SK-N-SH treated with all-trans-retinoic acid at 6 μM for 48 hours (cell line): ENCODE measurements at regions not wholly inside any gene's neighbourhood (a gene's known extent, or its start where the extent isn't known, plus 50 kb on each side); places are given as distances from the start of the nearest gene placed in this dataset.

Experiments used
- ATAC-seq: fragments of 200-7000 bp; cut with Tn5 transposase; 3 replicates; pipeline ENCODE4 v1.9.1; 2020; ENCODE audit warnings: mild to moderate bottlenecking, moderate library complexity
- ARNTL ChIP-seq: fragments of 450-650 bp; formaldehyde crosslinking; IDR thresholded peaks from 2 replicates; pipeline ENCODE4 v1.5.0; 2020; ENCODE audit warnings: low read depth, mild to moderate bottlenecking, moderate library complexity, borderline replicate concordance
- BACH2 ChIP-seq: fragments of 250-450 bp; sonication (Bioruptor Pico); IDR thresholded peaks from 2 replicates; pipeline ENCODE4 v1.9.0; 2021; ENCODE audit warnings: mild to moderate bottlenecking, borderline replicate concordance
- ESRRG ChIP-seq: fragments of 250-450 bp; sonication (Bioruptor Pico); IDR thresholded peaks from 2 replicates; pipeline ENCODE4 v1.6.1; 2021; ENCODE audit warnings: mild to moderate bottlenecking
- GLIS3 ChIP-seq: fragments of 250-450 bp; sonication (Bioruptor Pico); IDR thresholded peaks from 2 replicates; pipeline ENCODE4 v1.5.0; 2020; ENCODE audit warnings: mild to moderate bottlenecking, moderate library complexity
- ISL1 ChIP-seq: fragments of 250-450 bp; sonication (Bioruptor Pico); IDR thresholded peaks from 2 replicates; pipeline ENCODE4 v2.1.2; 2022; ENCODE audit warnings: mild to moderate bottlenecking, moderate library complexity
- OSR1 ChIP-seq: fragments of 250-450 bp; sonication (Bioruptor Pico); IDR thresholded peaks from 2 replicates; pipeline ENCODE4 v1.8.0; 2022; ENCODE audit warnings: moderate library complexity, mild to moderate bottlenecking, inconsistent platforms
- POU6F1 ChIP-seq: fragments of 250-450 bp; sonication (Bioruptor Pico); IDR thresholded peaks from 2 replicates; pipeline ENCODE4 v1.8.0; 2021; ENCODE audit warnings: low read depth, mild to moderate bottlenecking, moderate library complexity, borderline replicate concordance
- RARB ChIP-seq: fragments of 250-450 bp; sonication (Bioruptor Pico); IDR thresholded peaks from 2 replicates; pipeline ENCODE4 v1.8.0; 2021; ENCODE audit warnings: mild to moderate bottlenecking, moderate library complexity
- SNAI2 ChIP-seq: fragments of 250-450 bp; sonication (Bioruptor Pico); IDR thresholded peaks from 2 replicates; pipeline ENCODE4 v1.5.0; 2020; ENCODE audit warnings: mild to moderate bottlenecking, moderate library complexity
- TCF4 ChIP-seq: fragments of 250-450 bp; sonication (Bioruptor Pico); IDR thresholded peaks from 2 replicates; pipeline ENCODE4 v1.8.0; 2021; ENCODE audit warnings: mild to moderate bottlenecking, moderate library complexity, borderline replicate concordance
- TOX ChIP-seq: fragments of 250-450 bp; sonication (Bioruptor Pico); IDR thresholded peaks from 2 replicates; pipeline ENCODE4 v1.8.0; 2021; ENCODE audit warnings: mild to moderate bottlenecking, moderate library complexity, borderline replicate concordance
- TSHZ2 ChIP-seq: fragments of 250-450 bp; sonication (Bioruptor Pico); IDR thresholded peaks from 2 replicates; pipeline ENCODE4 v1.5.0; 2020; ENCODE audit warnings: mild to moderate bottlenecking, moderate library complexity
- ZC3H10 ChIP-seq: fragments of 250-450 bp; sonication (Bioruptor Pico); IDR thresholded peaks from 2 replicates; pipeline ENCODE4 v1.5.1; 2021; ENCODE audit warnings: mild to moderate bottlenecking, moderate library complexity
- ZFP3 ChIP-seq: fragments of 250-450 bp; sonication (Bioruptor Pico); IDR thresholded peaks from 2 replicates; pipeline ENCODE4 v1.5.0; 2020; ENCODE audit warnings: mild to moderate bottlenecking, moderate library complexity
- ZFP30 ChIP-seq: fragments of 450-650 bp; formaldehyde crosslinking; IDR thresholded peaks from 2 replicates; pipeline ENCODE4 v1.5.0; 2022; ENCODE audit warnings: mild to moderate bottlenecking, moderate library complexity
- ZNF565 ChIP-seq: fragments of 450-650 bp; formaldehyde crosslinking; conservative IDR thresholded peaks from 2 replicates; pipeline ENCODE4 v1.5.0; 2020; ENCODE audit warnings: low read depth, mild to moderate bottlenecking, moderate library complexity
- ZNF70 ChIP-seq: fragments of 450-650 bp; formaldehyde crosslinking; IDR thresholded peaks from 2 replicates; pipeline ENCODE4 v1.5.0; 2020; ENCODE audit warnings: mild to moderate bottlenecking, moderate library complexity
- ZNF8 ChIP-seq: fragments of 450-650 bp; formaldehyde crosslinking; IDR thresholded peaks from 2 replicates; pipeline ENCODE4 v1.5.0; 2020; ENCODE audit warnings: mild to moderate bottlenecking, moderate library complexity
- TF ChIP-seq, protein P1 (sequence below): fragments of 250-450 bp; sonication (Bioruptor Pico); IDR thresholded peaks from 2 replicates; pipeline ENCODE4 v1.8.0; 2020; ENCODE audit warnings: mild to moderate bottlenecking, moderate library complexity, borderline replicate concordance
- TF ChIP-seq, protein P2 (sequence below): fragments of 250-450 bp; sonication (Bioruptor Pico); IDR thresholded peaks from 2 replicates; pipeline ENCODE4 v1.5.1; 2020; ENCODE audit warnings: low read depth, mild to moderate bottlenecking, moderate library complexity
- TF ChIP-seq, protein P3 (sequence below): fragments of 250-450 bp; sonication (Bioruptor Pico); IDR thresholded peaks from 2 replicates; pipeline ENCODE4 v1.5.1; 2021; ENCODE audit warnings: mild to moderate bottlenecking, moderate library complexity

DNA sequence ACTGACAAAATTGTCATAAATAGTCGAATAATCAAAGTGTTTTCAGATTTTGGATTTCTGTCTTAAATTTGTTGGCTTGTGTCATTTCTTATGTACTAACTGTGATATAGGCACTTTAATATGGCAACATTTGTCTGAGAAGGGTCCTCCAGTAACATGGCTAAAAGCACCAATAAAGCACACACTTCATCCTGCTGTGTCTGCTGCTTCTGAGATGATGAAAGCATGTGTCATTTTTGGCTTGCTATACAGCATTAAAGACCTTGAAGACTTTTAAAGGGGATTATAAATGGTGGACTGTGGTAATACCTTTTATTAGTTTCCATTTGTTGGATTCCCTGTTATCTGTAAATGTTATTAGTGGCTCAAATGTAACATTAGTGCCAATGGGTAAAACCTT lies 551.8 kb upstream of the GRID2 start:
- TF ChIP-seq RARB (no peak), ZNF565 (CRISPR knock-in tag) (no peak), ISL1 (CRISPR knock-in tag) (no peak), ZC3H10 (CRISPR knock-in tag) (no peak), GLIS3 (CRISPR knock-in tag) (no peak), TSHZ2 (no peak), ZNF70 (CRISPR knock-in tag) (no peak), ZNF8 (CRISPR knock-in tag) (no peak), ZFP30 (no peak), POU6F1 (no peak), SNAI2 (CRISPR knock-in tag) (no peak), OSR1 (CRISPR knock-in tag) (no peak), TOX (CRISPR knock-in tag) (no peak), ESRRG (CRISPR knock-in tag) (no peak), TCF4 (no peak), BACH2 (no peak), ARNTL (CRISPR knock-in tag) (no peak)
- TF ChIP-seq, protein P1, sequence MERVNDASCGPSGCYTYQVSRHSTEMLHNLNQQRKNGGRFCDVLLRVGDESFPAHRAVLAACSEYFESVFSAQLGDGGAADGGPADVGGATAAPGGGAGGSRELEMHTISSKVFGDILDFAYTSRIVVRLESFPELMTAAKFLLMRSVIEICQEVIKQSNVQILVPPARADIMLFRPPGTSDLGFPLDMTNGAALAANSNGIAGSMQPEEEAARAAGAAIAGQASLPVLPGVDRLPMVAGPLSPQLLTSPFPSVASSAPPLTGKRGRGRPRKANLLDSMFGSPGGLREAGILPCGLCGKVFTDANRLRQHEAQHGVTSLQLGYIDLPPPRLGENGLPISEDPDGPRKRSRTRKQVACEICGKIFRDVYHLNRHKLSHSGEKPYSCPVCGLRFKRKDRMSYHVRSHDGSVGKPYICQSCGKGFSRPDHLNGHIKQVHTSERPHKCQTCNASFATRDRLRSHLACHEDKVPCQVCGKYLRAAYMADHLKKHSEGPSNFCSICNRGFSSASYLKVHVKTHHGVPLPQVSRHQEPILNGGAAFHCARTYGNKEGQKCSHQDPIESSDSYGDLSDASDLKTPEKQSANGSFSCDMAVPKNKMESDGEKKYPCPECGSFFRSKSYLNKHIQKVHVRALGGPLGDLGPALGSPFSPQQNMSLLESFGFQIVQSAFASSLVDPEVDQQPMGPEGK (CRISPR knock-in tag) = no peak
- TF ChIP-seq, protein P2, sequence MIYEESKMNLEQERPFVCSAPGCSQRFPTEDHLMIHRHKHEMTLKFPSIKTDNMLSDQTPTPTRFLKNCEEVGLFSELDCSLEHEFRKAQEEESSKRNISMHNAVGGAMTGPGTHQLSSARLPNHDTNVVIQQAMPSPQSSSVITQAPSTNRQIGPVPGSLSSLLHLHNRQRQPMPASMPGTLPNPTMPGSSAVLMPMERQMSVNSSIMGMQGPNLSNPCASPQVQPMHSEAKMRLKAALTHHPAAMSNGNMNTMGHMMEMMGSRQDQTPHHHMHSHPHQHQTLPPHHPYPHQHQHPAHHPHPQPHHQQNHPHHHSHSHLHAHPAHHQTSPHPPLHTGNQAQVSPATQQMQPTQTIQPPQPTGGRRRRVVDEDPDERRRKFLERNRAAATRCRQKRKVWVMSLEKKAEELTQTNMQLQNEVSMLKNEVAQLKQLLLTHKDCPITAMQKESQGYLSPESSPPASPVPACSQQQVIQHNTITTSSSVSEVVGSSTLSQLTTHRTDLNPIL (CRISPR knock-in tag) = no peak
- TF ChIP-seq, protein P3, sequence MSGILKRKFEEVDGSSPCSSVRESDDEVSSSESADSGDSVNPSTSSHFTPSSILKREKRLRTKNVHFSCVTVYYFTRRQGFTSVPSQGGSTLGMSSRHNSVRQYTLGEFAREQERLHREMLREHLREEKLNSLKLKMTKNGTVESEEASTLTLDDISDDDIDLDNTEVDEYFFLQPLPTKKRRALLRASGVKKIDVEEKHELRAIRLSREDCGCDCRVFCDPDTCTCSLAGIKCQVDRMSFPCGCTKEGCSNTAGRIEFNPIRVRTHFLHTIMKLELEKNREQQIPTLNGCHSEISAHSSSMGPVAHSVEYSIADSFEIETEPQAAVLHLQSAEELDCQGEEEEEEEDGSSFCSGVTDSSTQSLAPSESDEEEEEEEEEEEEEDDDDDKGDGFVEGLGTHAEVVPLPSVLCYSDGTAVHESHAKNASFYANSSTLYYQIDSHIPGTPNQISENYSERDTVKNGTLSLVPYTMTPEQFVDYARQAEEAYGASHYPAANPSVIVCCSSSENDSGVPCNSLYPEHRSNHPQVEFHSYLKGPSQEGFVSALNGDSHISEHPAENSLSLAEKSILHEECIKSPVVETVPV (CRISPR knock-in tag) = no peak
- ATAC-seq = no peak

- ATAC-seq = no peak
- TF ChIP-seq ESRRG (CRISPR knock-in tag) (no peak), ZFP30 (no peak), GLIS3 (CRISPR knock-in tag) (no peak), TSHZ2 (no peak), ARNTL (CRISPR knock-in tag) (no peak), ZFP3 (CRISPR knock-in tag) (no peak)
- TF ChIP-seq, protein P1 (CRISPR knock-in tag) = no peak
Measured at GRCh38 chr4:91754716-91755115, 549.0 kb upstream of the GRID2 start.
